DOHH2 (cell line): ENCODE measurements at regions not wholly inside any gene's neighbourhood (a gene's known extent, or its start where the extent isn't known, plus 50 kb on each side); places are given as distances from the start of the nearest gene placed in this dataset.

Experiments
- EZH2phosphoT487 ChIP-seq: fragments of 200-600 bp; sonication (generic); IDR thresholded peaks from 2 replicates; pipeline ENCODE4 v1.6.1; 2017; ENCODE audit warnings: borderline replicate concordance, mild to moderate bottlenecking, antibody characterized with exemption, low read length, moderate library complexity, mixed read lengths
- TF ChIP-seq, protein P1 (sequence below): fragments of 200-600 bp; sonication (generic); IDR thresholded peaks from one replicate; pipeline ENCODE4 v1.5.1; 2014; ENCODE audit warnings: antibody characterized with exemption, mild to moderate bottlenecking, low read depth, low read length; ENCODE audit not compliant: poor library complexity, severe bottlenecking

DNA sequence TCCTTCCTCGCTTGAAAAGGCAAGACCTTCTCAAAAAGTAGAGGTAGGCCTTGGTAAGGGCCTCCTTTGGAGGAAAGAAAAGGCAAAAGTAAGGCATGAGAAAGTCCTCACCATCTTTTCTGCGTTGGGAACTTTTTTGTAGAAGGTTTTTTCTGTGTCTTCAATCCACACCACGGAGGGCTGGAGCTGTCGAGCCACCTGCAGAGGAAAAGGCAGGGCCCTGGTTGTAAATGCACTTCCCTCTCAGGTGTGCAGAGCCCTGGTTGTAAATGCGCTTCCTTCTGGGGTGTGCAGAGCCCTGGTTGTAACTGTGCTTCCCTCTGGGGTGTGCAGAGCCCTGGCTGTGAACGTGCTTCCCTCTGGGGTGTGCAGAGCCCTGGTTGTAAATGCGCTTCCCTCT is 80.2 kb upstream of the ASB18 start:
- TF ChIP-seq, protein P1, sequence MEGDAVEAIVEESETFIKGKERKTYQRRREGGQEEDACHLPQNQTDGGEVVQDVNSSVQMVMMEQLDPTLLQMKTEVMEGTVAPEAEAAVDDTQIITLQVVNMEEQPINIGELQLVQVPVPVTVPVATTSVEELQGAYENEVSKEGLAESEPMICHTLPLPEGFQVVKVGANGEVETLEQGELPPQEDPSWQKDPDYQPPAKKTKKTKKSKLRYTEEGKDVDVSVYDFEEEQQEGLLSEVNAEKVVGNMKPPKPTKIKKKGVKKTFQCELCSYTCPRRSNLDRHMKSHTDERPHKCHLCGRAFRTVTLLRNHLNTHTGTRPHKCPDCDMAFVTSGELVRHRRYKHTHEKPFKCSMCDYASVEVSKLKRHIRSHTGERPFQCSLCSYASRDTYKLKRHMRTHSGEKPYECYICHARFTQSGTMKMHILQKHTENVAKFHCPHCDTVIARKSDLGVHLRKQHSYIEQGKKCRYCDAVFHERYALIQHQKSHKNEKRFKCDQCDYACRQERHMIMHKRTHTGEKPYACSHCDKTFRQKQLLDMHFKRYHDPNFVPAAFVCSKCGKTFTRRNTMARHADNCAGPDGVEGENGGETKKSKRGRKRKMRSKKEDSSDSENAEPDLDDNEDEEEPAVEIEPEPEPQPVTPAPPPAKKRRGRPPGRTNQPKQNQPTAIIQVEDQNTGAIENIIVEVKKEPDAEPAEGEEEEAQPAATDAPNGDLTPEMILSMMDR = no peak
- TF ChIP-seq EZH2phosphoT487 = no peak
